ENCODE measurements at regions not wholly inside any gene's neighbourhood (a gene's known extent, or its start where the extent isn't known, plus 50 kb on each side); places are given as distances from the start of the nearest gene placed in this dataset.

DNA sequence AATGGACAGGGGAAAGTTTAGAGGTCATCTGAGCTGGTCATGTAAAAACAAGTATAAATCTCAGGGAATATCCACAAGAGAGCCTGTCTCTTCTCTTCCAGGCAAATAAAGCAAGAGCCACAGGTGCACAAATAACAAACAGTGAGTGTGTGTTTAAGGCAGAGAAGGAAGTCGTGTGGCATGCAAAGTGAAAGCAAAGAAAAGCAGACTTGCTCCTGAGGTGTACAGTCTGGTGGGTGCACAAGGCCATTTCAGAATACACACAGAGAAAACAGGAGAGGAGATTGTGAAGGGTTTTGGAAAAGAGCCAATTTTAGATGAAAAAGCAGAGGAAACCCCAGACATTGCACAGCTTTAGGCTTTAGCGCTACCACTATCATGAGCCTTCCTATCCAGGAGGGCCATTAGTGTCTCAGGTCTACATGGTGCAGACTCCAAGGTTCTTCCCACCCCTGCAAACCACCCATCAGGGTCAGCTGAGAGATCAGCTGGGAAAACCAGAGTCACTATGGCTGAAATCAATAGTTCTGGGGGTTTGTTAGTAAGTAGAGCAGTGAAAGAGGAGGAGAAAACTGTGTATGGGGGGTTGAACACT, 355.8 kb downstream of the KLHL4 start:
- no peak for TF ChIP-seq CTCF (IDR thresholded peaks at IDR 0.05)
- no peak for TF ChIP-seq POLR2A (IDR thresholded peaks at IDR 0.05)
- no peak for TF ChIP-seq EP300 (IDR thresholded peaks at IDR 0.05)

All from tibial nerve (tissue), 4 donors.